ENCODE measurements at regions not wholly inside any gene's neighbourhood (a gene's known extent, or its start where the extent isn't known, plus 50 kb on each side); places are given as distances from the start of the nearest gene placed in this dataset.

GRCh38 chr15:35909414-35909813 lies 363.4 kb upstream of the DPH6 start:
- Histone ChIP-seq H3K9ac (ENCODE audit: low read length) (no peak overlapping the region), H3K27ac (ENCODE audit: low read depth, low read length) (no peak overlapping the region), H4K20me1 (ENCODE audit: insufficient read depth) (no peaks in the 10 kb centered on the region), H2AFZ (ENCODE audit: low read depth, low read length, poor library complexity, severe bottlenecking) (no peak overlapping the region), H3K79me2 (ENCODE audit: insufficient read depth, low read length) (no peaks in the 10 kb centered on the region), H3K4me3 (replicated peaks in 1 of 2; ENCODE audit: low read depth in 1 of 2, low read length in 2 of 2) (no peak overlapping the region), H3K36me3 (ENCODE audit: control insufficient read depth in 1 of 2, insufficient read depth in 2 of 2, low read length in 2 of 2) (no peaks in the 10 kb centered on the region), H3K9me3 (ENCODE audit: control insufficient read depth in 1 of 2, insufficient read depth in 1 of 2, low read depth in 1 of 2, low read length in 2 of 2) (no peaks in the 10 kb centered on the region; a peak in 1 of 4 replicates), H3K9me2 (ENCODE audit: insufficient read depth) (no peaks in the 10 kb centered on the region), H3K27me3 (ENCODE audit: insufficient read depth, low read length) (no peaks in the 10 kb centered on the region), H3K4me2 (ENCODE audit: low read length) (no peak overlapping the region), H3K4me1 (ENCODE audit: control insufficient read depth in 1 of 2, insufficient read depth in 2 of 2, low read length in 2 of 2) (no peaks in the 10 kb centered on the region)
- no peak for ATAC-seq
- no peak for DNase-seq (ENCODE audit: low read depth, low spot score)
- TF ChIP-seq ZBTB33 (IDR thresholded peaks at IDR 0.05; ENCODE audit: extremely low read depth, insufficient replicate concordance, low read length) (no peak), SP1 (IDR thresholded peaks at IDR 0.05; ENCODE audit: low read depth) (no peak), SIN3A (IDR thresholded peaks at IDR 0.05; ENCODE audit: low read depth) (no peak), CBX3 (IDR thresholded peaks at IDR 0.05; ENCODE audit: low read depth) (no peak), REST (IDR thresholded peaks at IDR 0.05; ENCODE audit: low read depth) (no peak), ZNF274 (IDR thresholded peaks at IDR 0.05; ENCODE audit: low read depth, low read length) (no peak), EGR1 (IDR thresholded peaks at IDR 0.05; ENCODE audit: low read depth) (no peak), RAD21 (IDR thresholded peaks at IDR 0.05; ENCODE audit: low read depth) (no peak), MAX (IDR thresholded peaks at IDR 0.05) (no peak), POLR2A (IDR thresholded peaks at IDR 0.05; ENCODE audit: borderline replicate concordance, extremely low read depth, insufficient read depth, insufficient read length) (no peak), ELF1 (IDR thresholded peaks at IDR 0.05; ENCODE audit: borderline replicate concordance, low read depth) (no peak), ATF3 (IDR thresholded peaks at IDR 0.05) (no peak), EZH2 (IDR thresholded peaks at IDR 0.05) (no peak), ZFX (IDR thresholded peaks at IDR 0.05) (no peak), FOSL1 (IDR thresholded peaks at IDR 0.05; ENCODE audit: low read depth) (no peak), YY1 (IDR thresholded peaks at IDR 0.05; ENCODE audit: extremely low read depth, insufficient replicate concordance, low read depth, low read length) (no peak), CEBPB (IDR thresholded peaks at IDR 0.05; ENCODE audit: low read depth) (no peak), SRF (IDR thresholded peaks at IDR 0.05; ENCODE audit: low read depth) (no peak), TCF7L2 (IDR thresholded peaks at IDR 0.05; ENCODE audit: borderline replicate concordance, extremely low read depth, insufficient read depth, insufficient read length) (no peak), JUND (IDR thresholded peaks at IDR 0.05) (no peak)
- POLR2A ChIA-PET: no interaction called here
- BruUV-seq (replicated peaks): no TSS peak
- CTCF ChIA-PET: no interaction called here
- RAD21 ChIA-PET (ENCODE audit: low non-redundant PET in 1 of 2, low total read pairs in 2 of 2, uncharacterized antibody in 2 of 2, unreplicated experiment in 2 of 2): no interaction called here
- intact Hi-C loops (cut with micrococcal nuclease): no loop called here

Data from HCT116 (cell line).